Right cardiac atrium (tissue), 5 donors: ENCODE measurements at regions not wholly inside any gene's neighbourhood (a gene's known extent, or its start where the extent isn't known, plus 50 kb on each side); places are given as distances from the start of the nearest gene placed in this dataset.

ENCODE experiments used
- ATAC-seq, 2 donors: fragments of 200-7000 bp; cut with Tn5 transposase; one replicate each; pipeline versions ENCODE4 v1.8.0 to v1.9.1; 2020; ENCODE audit warnings: moderate library complexity in 2 of 2, mild to moderate bottlenecking in 1 of 2
- DNase-seq, 3 donors: peaks; one replicate each; pipeline ENCODE4 v3.0.0-alpha.2; 2020
- H3K27ac ChIP-seq: one replicate; pipeline ENCODE4 v1.5.1; 2013; ENCODE audit warnings: mild to moderate bottlenecking, low read length, control low read depth, moderate library complexity
- H3K27me3 ChIP-seq: one replicate; pipeline ENCODE4 v1.6.1; 2013; ENCODE audit not compliant: control insufficient read depth, insufficient read depth
- H3K4me1 ChIP-seq: one replicate; pipeline ENCODE4 v1.6.1; 2013; ENCODE audit warnings: low read length; ENCODE audit not compliant: control insufficient read depth, insufficient read depth
- H3K4me3 ChIP-seq: one replicate; pipeline ENCODE4 v1.5.1; 2013; ENCODE audit warnings: low read length, control low read depth
- H3K9me3 ChIP-seq: one replicate; pipeline ENCODE4 v1.6.1; 2013; ENCODE audit warnings: low read length; ENCODE audit not compliant: control insufficient read depth
- WGBS: extraction: QIAGEN DNeasy Blood & Tissue Kit; methylation state at CpG from one replicate; pipeline ENCODE4 v1.1.7; 2013; 5-methylcytosine and 5-hydroxymethylcytosine counted together
- intact Hi-C, 4 donors: fragments of 100-400 bp; cut with DNase I; formaldehyde crosslinking; loops; one replicate each; pipeline versions ENCODE4 v1.11.0 to v1.14.0; 2022 to 2023
- donor health status: healthy with polysubstance abuse.
- donor health status: DM: no; HTN: yes; CAD: no.
- donor health status: DM: no; HTN: no; CAD: no.
- donor health status: DM: no; HTN: yes; CAD: no; lungs with severe emphysema.
- donor health status: DM: yes; HTN: yes; CAD: no.

DNA sequence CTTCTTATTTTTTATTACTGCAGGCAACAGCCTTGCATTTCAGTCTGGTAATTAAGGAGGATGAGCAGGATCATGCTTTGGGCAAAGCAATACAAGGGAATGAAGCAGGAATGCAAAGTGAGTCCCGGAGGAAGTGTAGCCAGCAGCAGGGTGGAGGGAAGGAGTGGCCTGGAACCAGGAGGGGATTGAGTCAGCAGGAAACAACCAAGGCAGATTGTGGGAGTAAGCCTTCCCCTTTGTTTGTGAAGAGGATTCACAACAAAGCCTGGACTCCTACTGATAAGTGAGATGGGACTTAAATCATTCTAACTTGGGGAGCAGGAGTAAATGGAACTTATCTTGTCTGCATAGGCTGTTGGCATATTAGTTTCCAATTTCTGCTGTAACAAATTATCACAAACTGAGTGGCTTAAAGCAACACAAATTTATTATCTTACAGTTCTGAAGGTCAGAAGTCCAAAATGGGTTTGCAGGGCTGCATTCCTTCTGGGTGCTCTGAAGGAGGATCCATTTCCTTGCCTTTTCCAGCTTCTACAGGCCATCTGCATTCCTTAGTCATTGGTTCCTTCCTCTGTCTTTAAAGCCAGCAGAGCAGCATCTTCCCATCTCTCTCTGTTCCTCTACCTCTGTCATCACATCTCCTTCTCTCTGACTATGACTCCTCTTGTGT, 93.2 kb upstream of the AP1S2 start:
- DNase-seq (no peak), ATAC-seq (peak in 1 of 2 donors; percentile 68)
- Histone ChIP-seq H3K4me1 (peaks cover 2% of the 10 kb centered on the region), H3K27ac (no peak overlapping the region), H3K9me3 (no peaks in the 10 kb centered on the region), H3K27me3 (no peaks in the 10 kb centered on the region), H3K4me3 (no peak overlapping the region)
- intact Hi-C loops: no loop called here
- WGBS: 3% methylated on average over 1 of the region's 1 CpG

DNA sequence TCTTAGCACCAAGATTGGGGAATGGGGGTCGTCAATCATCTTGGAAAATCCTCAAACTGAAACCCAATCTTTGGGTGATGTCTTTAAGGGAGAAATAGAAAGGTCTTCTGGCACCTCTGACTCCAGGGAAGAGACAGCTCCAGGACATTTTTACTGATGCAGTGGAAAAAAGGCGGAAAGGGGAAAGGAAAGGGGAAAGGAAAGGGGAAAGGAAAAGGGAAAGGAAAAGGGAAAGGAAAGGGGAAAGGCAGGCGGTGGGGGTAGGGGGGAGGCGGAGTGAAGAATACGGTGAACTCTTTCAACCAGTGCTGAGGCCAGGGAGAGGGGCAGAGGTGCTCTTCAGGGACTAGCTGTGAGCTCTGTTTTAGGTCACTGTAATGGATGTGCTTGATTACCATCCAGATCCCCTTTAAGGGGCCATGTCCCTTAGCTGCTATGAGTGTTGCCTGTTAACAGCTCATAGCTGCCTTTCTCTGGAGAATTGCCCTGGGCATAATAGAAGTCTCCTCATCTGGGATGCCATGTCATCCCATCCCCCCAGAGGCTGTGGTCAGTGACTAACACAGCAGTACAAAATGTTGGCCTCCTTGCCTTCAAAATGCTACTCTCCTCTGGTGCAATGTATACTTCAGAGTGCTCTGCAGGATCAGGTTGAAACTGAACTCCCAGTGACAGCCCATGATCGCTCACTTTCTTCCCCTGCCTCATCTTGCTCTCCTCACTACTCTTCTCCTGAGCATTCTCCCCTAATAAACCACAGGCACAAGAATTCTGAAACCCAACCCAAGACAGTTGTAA, 92.4 kb upstream of the AP1S2 start:
- H3K4me1 ChIP-seq: peaks cover 2% of the 10 kb centered on the region
- WGBS: 82% methylated on average over 6 of the region's 6 CpGs
- ATAC-seq (no peak), DNase-seq (no peak)
- no peaks in the 10 kb centered on the region for H3K27me3 ChIP-seq
- intact Hi-C loops: no loop called here
- H3K4me3 ChIP-seq: no peak overlapping the region
- H3K27ac ChIP-seq: no peak overlapping the region
- no peaks in the 10 kb centered on the region for H3K9me3 ChIP-seq

DNA sequence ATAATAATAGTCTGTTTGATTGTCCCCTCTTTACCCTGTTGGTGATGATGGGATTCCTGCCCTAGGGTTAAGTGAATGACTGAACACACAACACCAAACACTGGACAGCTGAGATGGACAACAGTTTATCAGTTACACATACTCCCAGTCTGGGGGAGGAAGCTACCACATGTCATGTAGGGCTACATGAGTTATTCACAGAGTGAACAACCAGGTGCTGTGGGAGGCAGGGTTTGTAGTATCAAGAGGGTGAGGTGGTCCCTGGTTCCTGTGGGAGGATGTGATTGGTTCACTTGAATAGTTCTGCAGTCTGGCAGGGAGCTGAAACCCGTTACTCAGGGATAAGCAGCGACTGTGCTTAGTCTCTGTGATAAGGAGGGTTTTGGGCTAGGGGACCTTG, 88.8 kb upstream of the AP1S2 start:
- Histone ChIP-seq H3K27ac (no peak overlapping the region), H3K4me3 (no peak overlapping the region), H3K27me3 (no peaks in the 10 kb centered on the region), H3K4me1 (peaks cover 2% of the 10 kb centered on the region), H3K9me3 (no peaks in the 10 kb centered on the region)
- intact Hi-C loops: no loop called here
- no peak for ATAC-seq
- WGBS: 57% methylated on average over 2 of the region's 2 CpGs
- no peak for DNase-seq

DNA sequence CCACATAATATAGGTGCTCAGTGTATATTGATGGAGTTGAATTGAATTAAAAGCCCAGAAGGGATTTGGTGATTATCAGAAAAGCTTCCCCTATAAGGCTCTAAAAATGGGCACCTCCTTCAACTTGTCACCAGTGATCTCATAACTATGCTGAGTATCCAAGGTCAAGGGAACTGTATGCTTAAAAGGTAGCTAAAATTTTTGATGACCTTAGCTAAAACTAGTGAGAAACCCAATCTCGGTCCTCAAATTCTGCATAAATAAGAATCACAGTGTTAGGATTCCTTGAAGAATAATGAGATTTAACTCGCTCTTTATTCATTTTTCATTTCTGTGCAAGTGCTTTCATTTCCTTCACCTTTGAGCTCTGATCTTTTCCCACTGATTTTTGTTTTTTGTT, 87.7 kb upstream of the AP1S2 start:
- Histone ChIP-seq H3K4me3 (no peak overlapping the region), H3K4me1 (no peaks in the 10 kb centered on the region), H3K9me3 (no peaks in the 10 kb centered on the region), H3K27ac (no peak overlapping the region), H3K27me3 (no peaks in the 10 kb centered on the region)
- no peak for DNase-seq
- whole genome bisulfite sequencing: 93% methylated on average over 2 of the region's 2 CpGs
- intact Hi-C loops: no loop called here
- no peak for ATAC-seq

DNA sequence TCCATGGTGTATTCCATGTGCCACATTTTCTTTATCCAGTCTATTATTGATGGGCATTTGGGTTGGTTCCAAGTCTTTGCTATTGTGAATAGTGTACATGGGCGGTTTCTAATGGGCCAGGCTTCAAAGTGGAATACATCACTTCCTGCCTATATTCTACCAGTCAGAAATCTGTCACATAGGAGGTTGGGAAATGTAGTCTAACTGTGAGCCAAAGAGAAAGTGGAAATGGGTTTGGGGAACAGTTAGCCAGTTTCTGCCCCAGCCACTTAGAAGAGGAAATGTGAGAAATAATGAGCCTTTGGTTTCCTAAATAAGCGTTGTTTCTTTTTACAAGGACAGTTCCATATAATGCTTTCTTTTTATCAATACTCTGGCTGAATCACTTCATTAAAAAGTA, 85.1 kb upstream of the AP1S2 start:
- H3K4me1 ChIP-seq: no peaks in the 10 kb centered on the region
- intact Hi-C loops: no loop called here
- no peaks in the 10 kb centered on the region for H3K9me3 ChIP-seq
- H3K4me3 ChIP-seq: no peak overlapping the region
- 75% methylated on average over 2 of the region's 2 CpGs for WGBS
- no peak for ATAC-seq
- no peak for DNase-seq
- H3K27me3 ChIP-seq: no peaks in the 10 kb centered on the region
- no peak overlapping the region for H3K27ac ChIP-seq

DNA sequence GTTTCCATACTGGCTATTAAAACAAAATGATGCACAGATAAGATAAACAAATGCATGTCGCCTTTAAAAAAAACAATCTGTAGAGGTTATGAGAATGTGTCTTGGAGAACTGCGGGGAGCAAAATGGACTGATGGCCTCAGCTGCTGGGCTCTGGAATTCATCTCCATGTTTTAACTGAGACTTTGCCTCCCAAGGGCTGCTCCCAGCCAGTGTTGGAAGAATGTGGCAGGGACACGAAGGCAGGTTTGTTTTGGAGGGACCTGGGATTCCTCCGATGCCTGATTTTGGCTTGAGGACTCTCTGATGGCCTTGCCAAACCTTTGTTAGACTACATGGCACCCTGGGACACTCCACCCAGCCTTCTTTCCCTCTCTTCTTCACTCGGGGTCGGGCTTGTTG, 83.5 kb upstream of the AP1S2 start:
- no peak overlapping the region for H3K4me3 ChIP-seq
- 73% methylated on average over 6 of the region's 6 CpGs for WGBS
- no peak overlapping the region for H3K27ac ChIP-seq
- DNase-seq: no peak
- no peaks in the 10 kb centered on the region for H3K27me3 ChIP-seq
- H3K4me1 ChIP-seq: no peaks in the 10 kb centered on the region
- ATAC-seq: no peak
- no peaks in the 10 kb centered on the region for H3K9me3 ChIP-seq
- intact Hi-C loops: no loop called here

DNA sequence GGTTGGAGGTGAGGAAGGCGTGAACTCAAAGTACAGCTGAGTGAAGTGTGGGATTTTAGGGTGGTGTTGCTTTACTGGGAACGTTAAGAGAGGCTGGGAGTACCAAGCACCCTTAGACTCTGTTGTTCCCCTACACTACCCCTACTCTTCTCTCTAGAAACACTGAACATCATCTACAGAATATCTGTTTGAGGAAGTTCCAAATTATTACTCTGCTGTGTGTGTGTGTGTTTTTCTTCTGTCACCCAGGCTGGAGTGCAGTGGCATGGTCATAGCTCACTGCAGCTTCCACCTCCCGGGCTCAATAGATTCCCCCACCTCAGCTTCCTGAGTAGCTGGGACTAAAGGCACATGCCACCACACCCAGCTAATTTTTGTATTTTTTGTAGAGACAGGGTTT, 76.7 kb upstream of the AP1S2 start:
- H3K27me3 ChIP-seq: no peaks in the 10 kb centered on the region
- no peak for DNase-seq
- no peaks in the 10 kb centered on the region for H3K4me1 ChIP-seq
- 51% methylated on average over 3 of the region's 3 CpGs for WGBS
- no peak for ATAC-seq
- H3K9me3 ChIP-seq: no peaks in the 10 kb centered on the region
- intact Hi-C loops: no loop called here
- no peak overlapping the region for H3K27ac ChIP-seq
- H3K4me3 ChIP-seq: no peak overlapping the region

DNA sequence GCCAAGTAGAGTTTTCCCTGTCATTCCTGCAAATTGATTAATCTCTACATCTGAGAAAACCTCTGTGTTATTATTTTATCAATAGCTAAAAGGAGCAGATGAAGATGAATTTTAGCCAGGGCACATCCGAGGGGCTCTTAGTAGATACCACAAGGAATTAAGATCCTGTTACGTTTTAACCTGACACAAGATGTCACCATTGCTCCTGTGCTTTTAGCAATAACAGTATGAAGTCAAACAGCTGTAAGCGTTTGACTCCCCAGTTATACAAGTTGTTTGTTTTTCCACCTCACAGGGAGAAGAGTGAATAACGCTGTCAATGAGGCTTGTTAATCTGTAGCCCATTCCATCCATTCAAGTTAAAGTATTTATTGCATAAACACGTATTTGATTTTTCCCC, 76.0 kb upstream of the AP1S2 start:
- no peaks in the 10 kb centered on the region for H3K9me3 ChIP-seq
- no peaks in the 10 kb centered on the region for H3K27me3 ChIP-seq
- H3K4me1 ChIP-seq: no peaks in the 10 kb centered on the region
- intact Hi-C loops: no loop called here
- no peak overlapping the region for H3K4me3 ChIP-seq
- DNase-seq: no peak
- WGBS: 32% methylated on average over 5 of the region's 5 CpGs
- H3K27ac ChIP-seq: no peak overlapping the region
- ATAC-seq: no peak

DNA sequence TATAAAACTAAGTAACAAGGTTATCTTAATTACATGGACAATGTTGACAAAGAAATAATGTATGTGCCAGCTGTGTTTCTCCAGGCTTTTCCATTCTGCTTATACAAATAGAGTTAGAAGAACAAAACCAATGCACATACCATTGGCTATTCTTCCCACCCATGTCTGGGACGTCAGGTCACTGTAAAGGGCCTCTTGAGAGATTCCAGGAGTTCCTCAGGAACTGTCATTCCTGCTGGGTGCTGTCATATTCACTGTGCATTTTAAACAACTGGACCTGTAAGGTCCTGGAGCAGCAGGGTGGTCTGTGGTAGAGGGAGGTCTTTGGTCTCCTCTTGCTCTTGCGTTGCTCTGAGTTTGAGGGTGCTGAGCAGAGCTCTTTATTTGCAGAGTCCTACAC, 74.6 kb upstream of the AP1S2 start:
- Histone ChIP-seq H3K4me1 (no peaks in the 10 kb centered on the region), H3K27ac (no peak overlapping the region), H3K27me3 (no peaks in the 10 kb centered on the region), H3K4me3 (no peak overlapping the region), H3K9me3 (no peaks in the 10 kb centered on the region)
- WGBS: 50% methylated on average over 2 of the region's 2 CpGs
- intact Hi-C loops: no loop called here
- ATAC-seq: no peak
- no peak for DNase-seq

DNA sequence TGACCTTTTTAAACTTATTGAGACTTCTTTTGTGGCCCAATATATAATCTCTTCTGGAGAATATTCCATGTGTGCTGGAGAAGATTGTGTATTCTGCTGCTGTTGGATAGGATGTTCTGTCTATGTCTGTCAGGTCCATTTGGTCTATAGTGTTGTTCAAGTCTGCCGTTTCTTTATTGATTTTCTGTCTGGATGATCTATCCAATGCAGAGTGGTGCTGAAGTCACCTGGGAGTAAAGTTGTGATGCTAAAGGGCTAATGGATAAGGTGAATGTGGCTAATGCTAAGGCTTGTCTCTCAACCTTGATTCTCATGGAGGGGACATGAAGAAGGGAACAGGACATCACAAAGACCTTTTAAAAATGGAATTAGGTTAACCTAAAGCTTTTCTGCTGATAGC, 72.0 kb upstream of the AP1S2 start:
- Histone ChIP-seq H3K4me3 (no peak overlapping the region), H3K27me3 (no peaks in the 10 kb centered on the region), H3K4me1 (no peaks in the 10 kb centered on the region), H3K27ac (no peak overlapping the region), H3K9me3 (no peaks in the 10 kb centered on the region)
- ATAC-seq (no peak), DNase-seq (no peak)
- intact Hi-C loops: no loop called here
- WGBS: 71% methylated on average over 1 of the region's 1 CpG

DNA sequence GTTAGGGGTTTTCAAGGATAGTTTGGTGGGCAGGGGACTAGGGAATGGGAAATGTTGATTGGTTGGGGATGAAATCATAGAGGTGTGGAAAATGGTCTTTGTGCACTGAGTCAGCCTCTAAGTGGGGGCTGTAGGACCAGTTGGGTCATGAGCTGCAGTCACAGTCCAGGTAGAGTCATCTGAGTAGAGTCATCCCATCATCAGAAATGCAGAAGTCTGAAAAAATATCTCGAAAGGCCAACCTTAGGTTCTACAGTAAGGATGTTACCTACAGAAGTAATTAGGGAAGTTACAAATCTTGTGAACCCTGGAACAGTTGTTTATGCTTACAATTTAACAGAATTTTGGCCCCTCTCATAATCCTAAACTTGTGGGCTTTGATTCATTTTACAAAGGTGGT, 63.4 kb upstream of the AP1S2 start:
- no peak overlapping the region for H3K4me3 ChIP-seq
- 94% methylated on average over 1 of the region's 1 CpG for WGBS
- no peak overlapping the region for H3K27ac ChIP-seq
- no peaks in the 10 kb centered on the region for H3K9me3 ChIP-seq
- ATAC-seq (no peak), DNase-seq (no peak)
- no peaks in the 10 kb centered on the region for H3K4me1 ChIP-seq
- no peaks in the 10 kb centered on the region for H3K27me3 ChIP-seq
- intact Hi-C loops: no loop called here
